H9 (cell line): ENCODE measurements at regions not wholly inside any gene's neighbourhood (a gene's known extent, or its start where the extent isn't known, plus 50 kb on each side); places are given as distances from the start of the nearest gene placed in this dataset.

Experiments
- DNase-seq: peaks from one replicate; pipeline ENCODE4 v3.0.0-alpha.2; 2017
- H2AFZ ChIP-seq: one replicate; pipeline ENCODE4 v1.6.1; 2013; ENCODE audit warnings: mild to moderate bottlenecking, low read length, control low read depth, moderate library complexity
- H2AK5ac ChIP-seq: 2 replicates; pipeline ENCODE4 v1.6.1; 2013; ENCODE audit warnings: low read length, control low read depth, mixed read lengths; ENCODE audit not compliant: insufficient read length
- H2BK120ac ChIP-seq: one replicate; pipeline ENCODE4 v1.6.1; 2013; ENCODE audit warnings: low read depth, mild to moderate bottlenecking, low read length, control low read depth, inconsistent platforms; ENCODE audit not compliant: poor library complexity, severe bottlenecking
- H2BK12ac ChIP-seq: 2 replicates; pipeline ENCODE4 v1.6.1; 2013; ENCODE audit warnings: low read length, control low read depth, mixed read lengths, low read depth; ENCODE audit not compliant: insufficient read length
- H2BK15ac ChIP-seq: 2 replicates; pipeline ENCODE4 v1.6.1; 2013; ENCODE audit warnings: low read depth, low read length, control low read depth
- H2BK20ac ChIP-seq: one replicate; pipeline ENCODE4 v1.6.1; 2013; ENCODE audit warnings: low read depth, mild to moderate bottlenecking, low read length, control low read depth, inconsistent platforms; ENCODE audit not compliant: poor library complexity, severe bottlenecking
- H2BK5ac ChIP-seq: 2 replicates; pipeline ENCODE4 v1.6.1; 2013; ENCODE audit warnings: low read length, control low read depth, mixed read lengths; ENCODE audit not compliant: insufficient read length
- H3K14ac ChIP-seq: 2 replicates; pipeline ENCODE4 v1.6.1; 2013; ENCODE audit warnings: low read length, control low read depth; ENCODE audit not compliant: insufficient read depth
- H3K18ac ChIP-seq: 2 replicates; pipeline ENCODE4 v1.6.1; 2013; ENCODE audit warnings: low read depth, mild to moderate bottlenecking, mixed read lengths, low read length, control low read depth; ENCODE audit not compliant: insufficient read length
- H3K23ac ChIP-seq: 2 replicates; pipeline ENCODE4 v1.6.1; 2013; ENCODE audit warnings: low read length, control low read depth, mixed read lengths, low read depth; ENCODE audit not compliant: insufficient read length
- H3K23me2 ChIP-seq: 2 replicates; pipeline ENCODE4 v1.6.1; 2013; ENCODE audit warnings: low read depth, mild to moderate bottlenecking, mixed read lengths, low read length, control low read depth; ENCODE audit not compliant: insufficient read length, poor library complexity, severe bottlenecking
- H3K27ac ChIP-seq: 2 replicates; pipeline ENCODE4 v1.5.1; 2013; ENCODE audit warnings: low read length, control low read depth, mixed read lengths, low read depth; ENCODE audit not compliant: insufficient read length
- H3K27me3 ChIP-seq: 2 replicates; pipeline ENCODE4 v1.6.1; 2013; ENCODE audit warnings: low read length, control low read depth, inconsistent platforms; ENCODE audit not compliant: insufficient read depth
- H3K4ac ChIP-seq: 2 replicates; pipeline ENCODE4 v1.6.1; 2013; ENCODE audit warnings: low read depth, mild to moderate bottlenecking, control low read depth, inconsistent platforms, low read length, moderate library complexity
- H3K4me1 ChIP-seq: 2 replicates; pipeline ENCODE4 v1.6.1; 2013; ENCODE audit warnings: low read length, control low read depth, inconsistent platforms; ENCODE audit not compliant: insufficient read depth
- H3K4me2 ChIP-seq: 2 replicates; pipeline ENCODE4 v1.6.1; 2013; ENCODE audit warnings: low read length, control low read depth, mixed read lengths; ENCODE audit not compliant: insufficient read length, insufficient read depth
- H3K56ac ChIP-seq: 2 replicates; pipeline ENCODE4 v1.6.1; 2013; ENCODE audit warnings: low read depth, mild to moderate bottlenecking, mixed read lengths, low read length, control low read depth; ENCODE audit not compliant: insufficient read length
- H3K79me1 ChIP-seq: 2 replicates; pipeline ENCODE4 v1.6.1; 2013; ENCODE audit warnings: low read depth, mild to moderate bottlenecking, moderate library complexity, low read length, control low read depth, inconsistent platforms; ENCODE audit not compliant: insufficient read depth, poor library complexity, severe bottlenecking
- H3K79me2 ChIP-seq: 2 replicates; pipeline ENCODE4 v1.6.1; 2013; ENCODE audit warnings: low read length, control low read depth, inconsistent platforms; ENCODE audit not compliant: insufficient read depth
- H3K9ac ChIP-seq: 2 replicates; pipeline ENCODE4 v1.6.1; 2013; ENCODE audit warnings: low read length, control low read depth, mixed read lengths; ENCODE audit not compliant: insufficient read length; ENCODE audit errors: extremely low read depth
- H3K9me3 ChIP-seq: one replicate; pipeline ENCODE4 v1.6.1; 2013; ENCODE audit warnings: low read depth, low read length, inconsistent platforms; ENCODE audit not compliant: control insufficient read depth
- H3T11ph ChIP-seq: one replicate; pipeline ENCODE4 v1.6.1; 2013; ENCODE audit warnings: mild to moderate bottlenecking, low read length, control low read depth, inconsistent platforms
- H4K20me1 ChIP-seq: one replicate; pipeline ENCODE4 v1.6.1; 2013; ENCODE audit not compliant: control insufficient read depth, insufficient read length, insufficient read depth
- H4K5ac ChIP-seq: 2 replicates; pipeline ENCODE4 v1.6.1; 2013; ENCODE audit warnings: low read depth, mild to moderate bottlenecking, mixed read lengths, low read length, control low read depth; ENCODE audit not compliant: insufficient read length
- H4K8ac ChIP-seq: replicated peaks from 2 replicates; pipeline ENCODE4 v1.6.1; 2013; ENCODE audit warnings: low read length, control low read depth, mixed read lengths, low read depth; ENCODE audit not compliant: insufficient read length
- H4K91ac ChIP-seq: 2 replicates; pipeline ENCODE4 v1.6.1; 2013; ENCODE audit warnings: low read depth, mild to moderate bottlenecking, moderate library complexity, mixed read lengths, low read length, control low read depth; ENCODE audit not compliant: insufficient read length
- H3K27ac Mint-ChIP-seq, 3 experiments: 2 replicates in 2 of 3; 3 replicates in 1 of 3; pipeline ENCODE4 v1.8.0; 2020 to 2021; ENCODE audit warnings: mixed read lengths in 3 of 3, mild to moderate bottlenecking in 1 of 3, moderate library complexity in 1 of 3
- H3K27me3 Mint-ChIP-seq: 2 replicates; pipeline ENCODE4 v1.8.0; 2021; ENCODE audit warnings: low read depth, mild to moderate bottlenecking, moderate library complexity, mixed read lengths
- H3K36me3 Mint-ChIP-seq, 3 experiments: 2 replicates in 2 of 3; 3 replicates in 1 of 3; pipeline ENCODE4 v1.8.0; 2020 to 2021; ENCODE audit warnings: low read depth in 3 of 3, mixed read lengths in 3 of 3; ENCODE audit not compliant: insufficient read depth in 1 of 3
- H3K4me1 Mint-ChIP-seq, 2 experiments: 2 replicates each; pipeline ENCODE4 v1.8.0; 2020; ENCODE audit warnings: mixed read lengths in 2 of 2
- H3K4me3 Mint-ChIP-seq, 2 experiments: 2 replicates in 1 of 2; 3 replicates in 1 of 2; pipeline ENCODE4 v1.8.0; 2020 to 2021; ENCODE audit warnings: mild to moderate bottlenecking in 2 of 2, mixed read lengths in 2 of 2, moderate library complexity in 1 of 2
- H3K9me3 Mint-ChIP-seq, 2 experiments: 2 replicates in 1 of 2; 3 replicates in 1 of 2; pipeline ENCODE4 v1.8.0; 2020; ENCODE audit warnings: mild to moderate bottlenecking in 2 of 2, mixed read lengths in 2 of 2, moderate library complexity in 1 of 2
- WGBS: extraction: QIAGEN DNeasy Blood & Tissue Kit; methylation state at CpG from one replicate; pipeline ENCODE4 v1.1.7; 2013; ENCODE audit warnings: missing lambda C conversion rate, low lambda C conversion rate, mixed read lengths; ENCODE audit not compliant: insufficient read length; ENCODE audit errors: extremely low coverage; 5-methylcytosine and 5-hydroxymethylcytosine counted together
- TF ChIP-seq, protein P1 (sequence below): fragments of 200-600 bp; sonication (generic); conservative IDR thresholded peaks from 3 replicates; pipeline ENCODE4 v1.8.0; 2021; ENCODE audit warnings: antibody characterized with exemption, mild to moderate bottlenecking

DNA sequence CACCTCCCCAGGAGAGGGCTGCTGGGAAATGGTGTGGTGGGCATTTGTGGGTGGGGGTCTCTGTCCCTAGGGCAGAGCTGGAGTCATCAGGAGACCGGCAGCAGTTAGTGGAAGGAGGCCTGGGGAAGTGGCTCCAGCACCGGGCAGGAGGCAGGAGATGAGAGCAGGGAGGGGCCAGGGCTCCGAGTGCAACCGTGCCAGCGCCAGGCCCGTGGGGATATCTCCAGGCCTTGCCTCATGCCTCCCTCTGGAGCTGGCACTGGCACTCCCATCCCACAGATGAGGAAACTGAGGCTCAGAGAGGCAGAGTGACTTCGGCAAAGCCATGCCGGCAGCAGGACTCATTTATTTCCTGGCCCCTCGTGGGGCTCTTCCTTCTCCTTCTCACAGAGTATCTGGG, 83.5 kb downstream of the HMX1 start:
- Histone ChIP-seq H2BK12ac (no peak overlapping the region), H3K14ac (no peak overlapping the region; the same call in 1 of the 2 replicates), H3K4me2 (no peak overlapping the region), H3K18ac (no peak overlapping the region), H2BK20ac (no peak overlapping the region), H3K27me3 (no peaks in the 10 kb centered on the region), H3T11ph (no peak overlapping the region), H2AK5ac (no peak overlapping the region), H2BK15ac (no peak overlapping the region), H3K79me1 (no peaks in the 10 kb centered on the region), H4K20me1 (no peaks in the 10 kb centered on the region), H2BK5ac (no peak overlapping the region), H3K4ac (no peak overlapping the region), H3K23me2 (no peaks in the 10 kb centered on the region), H3K79me2 (no peaks in the 10 kb centered on the region), H4K8ac (no peak overlapping the region), H2AFZ (no peak overlapping the region), H4K5ac (no peak overlapping the region), H3K23ac (no peak overlapping the region), H3K4me1 (no peaks in the 10 kb centered on the region), H3K9ac (no peak overlapping the region), H3K56ac (no peak overlapping the region), H3K27ac (no peak overlapping the region), H4K91ac (no peak overlapping the region), H3K9me3 (no peaks in the 10 kb centered on the region), H2BK120ac (no peak overlapping the region)
- H3K27ac Mint-ChIP-seq: no peak overlapping the region
- peaks cover 2% of the 10 kb centered on the region; the same call in 1 of the 2 replicates for H3K27me3 Mint-ChIP-seq
- TF ChIP-seq, protein P1, sequence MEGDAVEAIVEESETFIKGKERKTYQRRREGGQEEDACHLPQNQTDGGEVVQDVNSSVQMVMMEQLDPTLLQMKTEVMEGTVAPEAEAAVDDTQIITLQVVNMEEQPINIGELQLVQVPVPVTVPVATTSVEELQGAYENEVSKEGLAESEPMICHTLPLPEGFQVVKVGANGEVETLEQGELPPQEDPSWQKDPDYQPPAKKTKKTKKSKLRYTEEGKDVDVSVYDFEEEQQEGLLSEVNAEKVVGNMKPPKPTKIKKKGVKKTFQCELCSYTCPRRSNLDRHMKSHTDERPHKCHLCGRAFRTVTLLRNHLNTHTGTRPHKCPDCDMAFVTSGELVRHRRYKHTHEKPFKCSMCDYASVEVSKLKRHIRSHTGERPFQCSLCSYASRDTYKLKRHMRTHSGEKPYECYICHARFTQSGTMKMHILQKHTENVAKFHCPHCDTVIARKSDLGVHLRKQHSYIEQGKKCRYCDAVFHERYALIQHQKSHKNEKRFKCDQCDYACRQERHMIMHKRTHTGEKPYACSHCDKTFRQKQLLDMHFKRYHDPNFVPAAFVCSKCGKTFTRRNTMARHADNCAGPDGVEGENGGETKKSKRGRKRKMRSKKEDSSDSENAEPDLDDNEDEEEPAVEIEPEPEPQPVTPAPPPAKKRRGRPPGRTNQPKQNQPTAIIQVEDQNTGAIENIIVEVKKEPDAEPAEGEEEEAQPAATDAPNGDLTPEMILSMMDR: no peak
- H3K36me3 Mint-ChIP-seq: no peaks in the 10 kb centered on the region
- no peaks in the 10 kb centered on the region for H3K9me3 Mint-ChIP-seq
- no peak overlapping the region for H3K4me3 Mint-ChIP-seq
- DNase-seq: no peak
- WGBS: no CpG with 5 or more reads among the region's 9 CpGs
- H3K4me1 Mint-ChIP-seq: no peaks in the 10 kb centered on the region
